WTC11 (cell line): ENCODE measurements at regions not wholly inside any gene's neighbourhood (a gene's known extent, or its start where the extent isn't known, plus 50 kb on each side); places are given as distances from the start of the nearest gene placed in this dataset.

ENCODE experiments used
- ATAC-seq: fragments of 200-7000 bp; cut with Tn5 transposase; 2 replicates; pipeline ENCODE4 v1.10.0; 2021; ENCODE audit warnings: mild to moderate bottlenecking, moderate library complexity
- CTCF ChIA-PET: fragments of 300-600 bp; sonication (Branson Sonifier 250); formaldehyde crosslinking; loops from one replicate; lab custom pipeline; 2021; ENCODE audit warnings: antibody characterized with exemption; lab: Charles Lee
- POLR2A ChIA-PET: fragments of 350-600 bp; sonication (Branson Sonifier 250); formaldehyde crosslinking; loops from one replicate; lab custom pipeline; 2021; ENCODE audit warnings: antibody characterized with exemption; lab: Charles Lee
- DNase-seq: peaks from one replicate; pipeline ENCODE4 v3.0.0; 2021; ENCODE audit warnings: low spot score
- H3K27ac Mint-ChIP-seq: 2 replicates; pipeline ENCODE4 v1.8.0; 2021; ENCODE audit warnings: mixed read lengths
- H3K27me3 Mint-ChIP-seq: 2 replicates; pipeline ENCODE4 v1.8.0; 2021; ENCODE audit warnings: low read depth, mild to moderate bottlenecking, moderate library complexity, mixed read lengths
- H3K36me3 Mint-ChIP-seq: 2 replicates; pipeline ENCODE4 v1.8.0; 2021; ENCODE audit warnings: mixed read lengths
- H3K4me1 Mint-ChIP-seq: 2 replicates; pipeline ENCODE4 v1.8.0; 2022; ENCODE audit warnings: mixed read lengths
- H3K4me3 Mint-ChIP-seq: 2 replicates; pipeline ENCODE4 v1.8.0; 2021; ENCODE audit warnings: mild to moderate bottlenecking, moderate library complexity, mixed read lengths
- H3K9me3 Mint-ChIP-seq: 2 replicates; pipeline ENCODE4 v1.8.0; 2021; ENCODE audit warnings: mixed read lengths
- ARID4B ChIP-seq: sonication (generic); formaldehyde crosslinking; IDR thresholded peaks from 2 replicates; pipeline ENCODE4 v1.8.0; 2023; ENCODE audit warnings: missing genetic modification reagents, mild to moderate bottlenecking, borderline replicate concordance
- FOXK1 ChIP-seq: sonication (generic); formaldehyde crosslinking; IDR thresholded peaks from 2 replicates; pipeline ENCODE4 v1.8.0; 2022; ENCODE audit warnings: mild to moderate bottlenecking, moderate library complexity, missing genetic modification reagents
- NFE2L1 ChIP-seq: sonication (generic); formaldehyde crosslinking; IDR thresholded peaks from 2 replicates; pipeline ENCODE4 v1.8.1; 2023; ENCODE audit warnings: missing genetic modification reagents
- NFYB ChIP-seq: sonication (generic); formaldehyde crosslinking; conservative IDR thresholded peaks from 2 replicates; pipeline ENCODE4 v1.8.0; 2022; ENCODE audit warnings: low read depth, missing genetic modification reagents
- TEAD4 ChIP-seq: sonication (generic); formaldehyde crosslinking; IDR thresholded peaks from 2 replicates; pipeline ENCODE4 v1.8.0; 2022; ENCODE audit warnings: mild to moderate bottlenecking, missing genetic modification reagents
- ZNF219 ChIP-seq: sonication (generic); formaldehyde crosslinking; IDR thresholded peaks from 2 replicates; pipeline ENCODE4 v1.8.0; 2023; ENCODE audit warnings: missing genetic modification reagents, mild to moderate bottlenecking, borderline replicate concordance
- ZNF281 ChIP-seq: sonication (generic); formaldehyde crosslinking; IDR thresholded peaks from 2 replicates; pipeline ENCODE4 v1.8.0; 2023; ENCODE audit warnings: mild to moderate bottlenecking, missing genetic modification reagents
- TF ChIP-seq, protein P1 (sequence below): fragments of 250-450 bp; sonication (Bioruptor Pico); IDR thresholded peaks from 2 replicates; pipeline ENCODE4 v1.9.0; 2021; ENCODE audit warnings: mild to moderate bottlenecking, borderline replicate concordance
- TF ChIP-seq, protein P2 (sequence below): sonication (generic); formaldehyde crosslinking; IDR thresholded peaks from 2 replicates; pipeline ENCODE4 v1.8.1; 2022; ENCODE audit warnings: mild to moderate bottlenecking, missing genetic modification reagents, moderate library complexity, borderline replicate concordance
- TF ChIP-seq, protein P3 (sequence below): sonication (generic); formaldehyde crosslinking; IDR thresholded peaks from 2 replicates; pipeline ENCODE4 v1.8.1; 2023; ENCODE audit warnings: mild to moderate bottlenecking, missing genetic modification reagents, borderline replicate concordance
- TF ChIP-seq, protein P4 (sequence below): fragments of 200-600 bp; IDR thresholded peaks from 2 replicates; pipeline ENCODE4 v1.8.0; 2022; ENCODE audit warnings: antibody characterized with exemption

GRCh38 chr1:81006502-81006901 is 794.2 kb upstream of the ADGRL2 start (continued):
- TF ChIP-seq, protein P1, sequence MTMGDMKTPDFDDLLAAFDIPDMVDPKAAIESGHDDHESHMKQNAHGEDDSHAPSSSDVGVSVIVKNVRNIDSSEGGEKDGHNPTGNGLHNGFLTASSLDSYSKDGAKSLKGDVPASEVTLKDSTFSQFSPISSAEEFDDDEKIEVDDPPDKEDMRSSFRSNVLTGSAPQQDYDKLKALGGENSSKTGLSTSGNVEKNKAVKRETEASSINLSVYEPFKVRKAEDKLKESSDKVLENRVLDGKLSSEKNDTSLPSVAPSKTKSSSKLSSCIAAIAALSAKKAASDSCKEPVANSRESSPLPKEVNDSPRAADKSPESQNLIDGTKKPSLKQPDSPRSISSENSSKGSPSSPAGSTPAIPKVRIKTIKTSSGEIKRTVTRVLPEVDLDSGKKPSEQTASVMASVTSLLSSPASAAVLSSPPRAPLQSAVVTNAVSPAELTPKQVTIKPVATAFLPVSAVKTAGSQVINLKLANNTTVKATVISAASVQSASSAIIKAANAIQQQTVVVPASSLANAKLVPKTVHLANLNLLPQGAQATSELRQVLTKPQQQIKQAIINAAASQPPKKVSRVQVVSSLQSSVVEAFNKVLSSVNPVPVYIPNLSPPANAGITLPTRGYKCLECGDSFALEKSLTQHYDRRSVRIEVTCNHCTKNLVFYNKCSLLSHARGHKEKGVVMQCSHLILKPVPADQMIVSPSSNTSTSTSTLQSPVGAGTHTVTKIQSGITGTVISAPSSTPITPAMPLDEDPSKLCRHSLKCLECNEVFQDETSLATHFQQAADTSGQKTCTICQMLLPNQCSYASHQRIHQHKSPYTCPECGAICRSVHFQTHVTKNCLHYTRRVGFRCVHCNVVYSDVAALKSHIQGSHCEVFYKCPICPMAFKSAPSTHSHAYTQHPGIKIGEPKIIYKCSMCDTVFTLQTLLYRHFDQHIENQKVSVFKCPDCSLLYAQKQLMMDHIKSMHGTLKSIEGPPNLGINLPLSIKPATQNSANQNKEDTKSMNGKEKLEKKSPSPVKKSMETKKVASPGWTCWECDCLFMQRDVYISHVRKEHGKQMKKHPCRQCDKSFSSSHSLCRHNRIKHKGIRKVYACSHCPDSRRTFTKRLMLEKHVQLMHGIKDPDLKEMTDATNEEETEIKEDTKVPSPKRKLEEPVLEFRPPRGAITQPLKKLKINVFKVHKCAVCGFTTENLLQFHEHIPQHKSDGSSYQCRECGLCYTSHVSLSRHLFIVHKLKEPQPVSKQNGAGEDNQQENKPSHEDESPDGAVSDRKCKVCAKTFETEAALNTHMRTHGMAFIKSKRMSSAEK (CRISPR knock-in tag): no peak
- TF ChIP-seq, all 79 proteins: peak for 0

DNA sequence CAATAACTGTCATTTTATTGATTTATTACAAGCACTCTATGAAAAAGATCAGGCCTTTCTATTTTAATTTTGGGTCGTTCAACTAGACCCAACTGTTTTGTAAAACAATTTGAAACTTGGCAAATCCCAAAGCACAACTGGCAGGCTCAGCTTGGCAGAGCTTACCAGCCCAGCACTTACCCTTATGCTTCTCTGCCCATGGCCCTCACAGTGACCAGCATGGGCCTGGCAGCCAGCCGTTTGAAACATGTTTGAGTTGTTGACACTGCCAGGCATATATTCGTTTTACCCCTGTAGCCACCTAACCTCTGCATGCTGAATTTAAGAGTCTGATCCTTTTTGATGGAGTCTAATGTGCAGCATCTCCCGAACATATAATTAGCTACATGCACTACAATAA is 796.7 kb upstream of the ADGRL2 start:
- no peak for TF ChIP-seq FOXK1 (CRISPR knock-in tag)
- TF ChIP-seq NFYB (CRISPR knock-in tag): no peak
- no peak for TF ChIP-seq ARID4B (CRISPR knock-in tag)
- TF ChIP-seq TEAD4: no peak
- TF ChIP-seq, protein P2, sequence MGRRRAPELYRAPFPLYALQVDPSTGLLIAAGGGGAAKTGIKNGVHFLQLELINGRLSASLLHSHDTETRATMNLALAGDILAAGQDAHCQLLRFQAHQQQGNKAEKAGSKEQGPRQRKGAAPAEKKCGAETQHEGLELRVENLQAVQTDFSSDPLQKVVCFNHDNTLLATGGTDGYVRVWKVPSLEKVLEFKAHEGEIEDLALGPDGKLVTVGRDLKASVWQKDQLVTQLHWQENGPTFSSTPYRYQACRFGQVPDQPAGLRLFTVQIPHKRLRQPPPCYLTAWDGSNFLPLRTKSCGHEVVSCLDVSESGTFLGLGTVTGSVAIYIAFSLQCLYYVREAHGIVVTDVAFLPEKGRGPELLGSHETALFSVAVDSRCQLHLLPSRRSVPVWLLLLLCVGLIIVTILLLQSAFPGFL (CRISPR knock-in tag): no peak
- no peak for TF ChIP-seq ZNF281 (CRISPR knock-in tag)
- TF ChIP-seq, protein P3, sequence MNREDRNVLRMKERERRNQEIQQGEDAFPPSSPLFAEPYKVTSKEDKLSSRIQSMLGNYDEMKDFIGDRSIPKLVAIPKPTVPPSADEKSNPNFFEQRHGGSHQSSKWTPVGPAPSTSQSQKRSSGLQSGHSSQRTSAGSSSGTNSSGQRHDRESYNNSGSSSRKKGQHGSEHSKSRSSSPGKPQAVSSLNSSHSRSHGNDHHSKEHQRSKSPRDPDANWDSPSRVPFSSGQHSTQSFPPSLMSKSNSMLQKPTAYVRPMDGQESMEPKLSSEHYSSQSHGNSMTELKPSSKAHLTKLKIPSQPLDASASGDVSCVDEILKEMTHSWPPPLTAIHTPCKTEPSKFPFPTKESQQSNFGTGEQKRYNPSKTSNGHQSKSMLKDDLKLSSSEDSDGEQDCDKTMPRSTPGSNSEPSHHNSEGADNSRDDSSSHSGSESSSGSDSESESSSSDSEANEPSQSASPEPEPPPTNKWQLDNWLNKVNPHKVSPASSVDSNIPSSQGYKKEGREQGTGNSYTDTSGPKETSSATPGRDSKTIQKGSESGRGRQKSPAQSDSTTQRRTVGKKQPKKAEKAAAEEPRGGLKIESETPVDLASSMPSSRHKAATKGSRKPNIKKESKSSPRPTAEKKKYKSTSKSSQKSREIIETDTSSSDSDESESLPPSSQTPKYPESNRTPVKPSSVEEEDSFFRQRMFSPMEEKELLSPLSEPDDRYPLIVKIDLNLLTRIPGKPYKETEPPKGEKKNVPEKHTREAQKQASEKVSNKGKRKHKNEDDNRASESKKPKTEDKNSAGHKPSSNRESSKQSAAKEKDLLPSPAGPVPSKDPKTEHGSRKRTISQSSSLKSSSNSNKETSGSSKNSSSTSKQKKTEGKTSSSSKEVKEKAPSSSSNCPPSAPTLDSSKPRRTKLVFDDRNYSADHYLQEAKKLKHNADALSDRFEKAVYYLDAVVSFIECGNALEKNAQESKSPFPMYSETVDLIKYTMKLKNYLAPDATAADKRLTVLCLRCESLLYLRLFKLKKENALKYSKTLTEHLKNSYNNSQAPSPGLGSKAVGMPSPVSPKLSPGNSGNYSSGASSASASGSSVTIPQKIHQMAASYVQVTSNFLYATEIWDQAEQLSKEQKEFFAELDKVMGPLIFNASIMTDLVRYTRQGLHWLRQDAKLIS (CRISPR knock-in tag): no peak
- no peak for TF ChIP-seq ZNF219 (CRISPR knock-in tag)
- TF ChIP-seq, protein P4, sequence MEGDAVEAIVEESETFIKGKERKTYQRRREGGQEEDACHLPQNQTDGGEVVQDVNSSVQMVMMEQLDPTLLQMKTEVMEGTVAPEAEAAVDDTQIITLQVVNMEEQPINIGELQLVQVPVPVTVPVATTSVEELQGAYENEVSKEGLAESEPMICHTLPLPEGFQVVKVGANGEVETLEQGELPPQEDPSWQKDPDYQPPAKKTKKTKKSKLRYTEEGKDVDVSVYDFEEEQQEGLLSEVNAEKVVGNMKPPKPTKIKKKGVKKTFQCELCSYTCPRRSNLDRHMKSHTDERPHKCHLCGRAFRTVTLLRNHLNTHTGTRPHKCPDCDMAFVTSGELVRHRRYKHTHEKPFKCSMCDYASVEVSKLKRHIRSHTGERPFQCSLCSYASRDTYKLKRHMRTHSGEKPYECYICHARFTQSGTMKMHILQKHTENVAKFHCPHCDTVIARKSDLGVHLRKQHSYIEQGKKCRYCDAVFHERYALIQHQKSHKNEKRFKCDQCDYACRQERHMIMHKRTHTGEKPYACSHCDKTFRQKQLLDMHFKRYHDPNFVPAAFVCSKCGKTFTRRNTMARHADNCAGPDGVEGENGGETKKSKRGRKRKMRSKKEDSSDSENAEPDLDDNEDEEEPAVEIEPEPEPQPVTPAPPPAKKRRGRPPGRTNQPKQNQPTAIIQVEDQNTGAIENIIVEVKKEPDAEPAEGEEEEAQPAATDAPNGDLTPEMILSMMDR: no peak
- TF ChIP-seq NFE2L1: no peak
- no peak for ATAC-seq
- Mint-ChIP-seq H3K27ac (no peak overlapping the region), H3K4me1 (no peaks in the 10 kb centered on the region), H3K27me3 (peaks cover 5% of the 10 kb centered on the region; the same call in 1 of the 2 replicates), H3K4me3 (no peak overlapping the region), H3K36me3 (peaks cover 18% of the 10 kb centered on the region), H3K9me3 (peaks cover 23% of the 10 kb centered on the region)
- ChIA-PET POLR2A (no interaction called here), CTCF (no interaction called here)
- no peak for DNase-seq
